Neural progenitor cell (in vitro differentiated cells): ENCODE measurements at regions not wholly inside any gene's neighbourhood (a gene's known extent, or its start where the extent isn't known, plus 50 kb on each side); places are given as distances from the start of the nearest gene placed in this dataset.

ENCODE experiments used
- DNase-seq: peaks from one replicate; pipeline ENCODE4 v3.0.0-alpha.2; 2016; ENCODE audit warnings: low spot score
- H2AFZ ChIP-seq: fragments of 200-600 bp; sonication (generic); replicated peaks from 2 replicates; pipeline ENCODE4 v1.6.1; 2016; ENCODE audit warnings: antibody characterized with exemption
- H3F3A ChIP-seq: fragments of 200-600 bp; sonication (generic); 2 replicates; pipeline ENCODE4 v1.6.1; 2016; ENCODE audit warnings: antibody characterized with exemption, low read depth
- H3K27ac ChIP-seq: fragments of 200-600 bp; sonication (generic); 2 replicates; pipeline ENCODE4 v1.5.1; 2016; ENCODE audit warnings: mild to moderate bottlenecking
- H3K27me3 ChIP-seq: fragments of 200-600 bp; sonication (generic); 2 replicates; pipeline ENCODE4 v1.6.1; 2016; ENCODE audit warnings: mild to moderate bottlenecking, moderate library complexity
- H3K36me3 ChIP-seq: fragments of 200-600 bp; sonication (generic); 2 replicates; pipeline ENCODE4 v1.5.1; 2016
- H3K4me1 ChIP-seq: fragments of 200-600 bp; sonication (generic); 2 replicates; pipeline ENCODE4 v1.6.1; 2016; ENCODE audit warnings: mixed run types
- H3K4me2 ChIP-seq: fragments of 200-600 bp; sonication (generic); 2 replicates; pipeline ENCODE4 v1.6.1; 2016
- H3K4me3 ChIP-seq: fragments of 200-600 bp; sonication (generic); 2 replicates; pipeline ENCODE4 v1.5.1; 2016
- H3K79me2 ChIP-seq: fragments of 200-600 bp; sonication (generic); 2 replicates; pipeline ENCODE4 v1.6.1; 2016; ENCODE audit warnings: low read depth
- H3K9ac ChIP-seq: fragments of 200-600 bp; sonication (generic); 2 replicates; pipeline ENCODE4 v1.6.1; 2016
- H3K9me3 ChIP-seq: fragments of 200-600 bp; sonication (generic); 2 replicates; pipeline ENCODE4 v1.5.1; 2016; ENCODE audit warnings: low read depth
- H4K20me1 ChIP-seq: fragments of 200-600 bp; sonication (generic); 2 replicates; pipeline ENCODE4 v1.6.1; 2016; ENCODE audit warnings: low read depth
- H3K27ac Mint-ChIP-seq: 3 replicates; pipeline ENCODE4 v1.8.0; 2021; ENCODE audit warnings: mixed read lengths
- H3K27me3 Mint-ChIP-seq: 2 replicates; pipeline ENCODE4 v1.8.0; 2022; ENCODE audit warnings: low read depth, mild to moderate bottlenecking, inconsistent platforms, moderate library complexity, mixed read lengths; ENCODE audit not compliant: insufficient read depth
- H3K36me3 Mint-ChIP-seq: 3 replicates; pipeline ENCODE4 v1.8.0; 2021; ENCODE audit warnings: mixed read lengths
- H3K4me1 Mint-ChIP-seq: 3 replicates; pipeline ENCODE4 v1.8.0; 2021; ENCODE audit warnings: mixed read lengths
- H3K4me3 Mint-ChIP-seq: 3 replicates; pipeline ENCODE4 v1.8.0; 2021; ENCODE audit warnings: mild to moderate bottlenecking, moderate library complexity, mixed read lengths
- H3K9me3 Mint-ChIP-seq: 3 replicates; pipeline ENCODE4 v1.8.0; 2020; ENCODE audit warnings: mixed read lengths
- EZH2 ChIP-seq: fragments of 200-600 bp; sonication (generic); IDR thresholded peaks from 2 replicates; pipeline ENCODE4 v1.6.1; 2017; ENCODE audit warnings: antibody characterized with exemption, mild to moderate bottlenecking, moderate library complexity
- EZH2phosphoT487 ChIP-seq: fragments of 200-600 bp; sonication (generic); IDR thresholded peaks from 2 replicates; pipeline ENCODE4 v1.6.1; 2017; ENCODE audit warnings: antibody characterized with exemption
- TF ChIP-seq, protein P1 (sequence below): fragments of 200-600 bp; sonication (generic); IDR thresholded peaks from 2 replicates; pipeline ENCODE4 v1.5.1; 2017; ENCODE audit warnings: antibody characterized with exemption, mild to moderate bottlenecking

GRCh38 chr13:59495936-59496512, 667.7 kb downstream of the DIAPH3 start:
- DNase-seq = no peak
- Histone ChIP-seq H3K27me3 (no peaks in the 10 kb centered on the region), H2AFZ (no peak overlapping the region), H3K36me3 (no peaks in the 10 kb centered on the region), H3K4me1 (peaks cover 3% of the 10 kb centered on the region), H4K20me1 (no peaks in the 10 kb centered on the region), H3K9me3 (no peaks in the 10 kb centered on the region), H3K4me3 (no peak overlapping the region), H3F3A (no peaks in the 10 kb centered on the region), H3K9ac (no peak overlapping the region), H3K79me2 (no peaks in the 10 kb centered on the region), H3K4me2 (no peak overlapping the region), H3K27ac (no peak overlapping the region)
- H3K4me1 Mint-ChIP-seq = peaks cover 23% of the 10 kb centered on the region
- TF ChIP-seq, protein P1, sequence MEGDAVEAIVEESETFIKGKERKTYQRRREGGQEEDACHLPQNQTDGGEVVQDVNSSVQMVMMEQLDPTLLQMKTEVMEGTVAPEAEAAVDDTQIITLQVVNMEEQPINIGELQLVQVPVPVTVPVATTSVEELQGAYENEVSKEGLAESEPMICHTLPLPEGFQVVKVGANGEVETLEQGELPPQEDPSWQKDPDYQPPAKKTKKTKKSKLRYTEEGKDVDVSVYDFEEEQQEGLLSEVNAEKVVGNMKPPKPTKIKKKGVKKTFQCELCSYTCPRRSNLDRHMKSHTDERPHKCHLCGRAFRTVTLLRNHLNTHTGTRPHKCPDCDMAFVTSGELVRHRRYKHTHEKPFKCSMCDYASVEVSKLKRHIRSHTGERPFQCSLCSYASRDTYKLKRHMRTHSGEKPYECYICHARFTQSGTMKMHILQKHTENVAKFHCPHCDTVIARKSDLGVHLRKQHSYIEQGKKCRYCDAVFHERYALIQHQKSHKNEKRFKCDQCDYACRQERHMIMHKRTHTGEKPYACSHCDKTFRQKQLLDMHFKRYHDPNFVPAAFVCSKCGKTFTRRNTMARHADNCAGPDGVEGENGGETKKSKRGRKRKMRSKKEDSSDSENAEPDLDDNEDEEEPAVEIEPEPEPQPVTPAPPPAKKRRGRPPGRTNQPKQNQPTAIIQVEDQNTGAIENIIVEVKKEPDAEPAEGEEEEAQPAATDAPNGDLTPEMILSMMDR = no peak
- TF ChIP-seq EZH2 (no peak), EZH2phosphoT487 (no peak)
- no peaks in the 10 kb centered on the region for H3K36me3 Mint-ChIP-seq
- H3K9me3 Mint-ChIP-seq = no peaks in the 10 kb centered on the region
- H3K27ac Mint-ChIP-seq = no peak overlapping the region
- H3K4me3 Mint-ChIP-seq = no peak overlapping the region
- H3K27me3 Mint-ChIP-seq = peaks cover 8% of the 10 kb centered on the region

GRCh38 chr13:59497621-59498247, 666.0 kb downstream of the DIAPH3 start:
- Histone ChIP-seq H3K4me2 (no peak overlapping the region), H2AFZ (no peak overlapping the region), H3K4me1 (peaks cover 3% of the 10 kb centered on the region), H3K27ac (no peak overlapping the region), H4K20me1 (no peaks in the 10 kb centered on the region), H3K9me3 (no peaks in the 10 kb centered on the region), H3K79me2 (no peaks in the 10 kb centered on the region), H3K27me3 (no peaks in the 10 kb centered on the region), H3K36me3 (no peaks in the 10 kb centered on the region), H3F3A (no peaks in the 10 kb centered on the region), H3K9ac (no peak overlapping the region), H3K4me3 (no peak overlapping the region)
- peaks cover 8% of the 10 kb centered on the region for H3K27me3 Mint-ChIP-seq
- no peaks in the 10 kb centered on the region for H3K36me3 Mint-ChIP-seq
- no peak for TF ChIP-seq EZH2phosphoT487
- TF ChIP-seq, protein P1 = no peak
- TF ChIP-seq EZH2 = no peak
- no peaks in the 10 kb centered on the region for H3K9me3 Mint-ChIP-seq
- peaks cover 23% of the 10 kb centered on the region for H3K4me1 Mint-ChIP-seq
- H3K27ac Mint-ChIP-seq = no peak overlapping the region
- DNase-seq = no peak
- no peak overlapping the region for H3K4me3 Mint-ChIP-seq

DNA sequence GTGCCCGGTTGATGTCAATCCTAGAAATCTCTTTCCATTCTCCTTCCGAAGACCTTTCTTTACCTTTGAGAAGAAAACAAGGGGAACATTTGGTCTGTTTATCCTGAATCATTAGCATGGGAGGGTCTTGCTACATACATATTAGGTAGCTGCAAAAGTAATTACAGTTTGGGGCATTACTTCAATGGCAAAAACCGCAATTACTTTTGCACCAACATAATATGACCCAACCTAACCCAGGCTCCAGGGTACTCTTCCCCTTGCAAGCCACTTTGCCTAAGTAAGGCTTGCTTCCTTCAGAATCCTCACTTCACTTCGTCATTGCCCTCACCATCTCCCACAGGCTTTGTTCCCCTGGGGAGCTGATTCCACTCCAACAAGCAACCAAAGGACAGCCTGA, 662.7 kb downstream of the DIAPH3 start:
- TF ChIP-seq EZH2 (no peak), EZH2phosphoT487 (no peak)
- TF ChIP-seq, protein P1 = no peak
- H3K27me3 Mint-ChIP-seq = peaks cover 4% of the 10 kb centered on the region

More for the DNA sequence above, 662.7 kb downstream of the DIAPH3 start:
- Mint-ChIP-seq H3K4me3 (no peak overlapping the region), H3K4me1 (peaks cover 10% of the 10 kb centered on the region), H3K9me3 (no peaks in the 10 kb centered on the region), H3K36me3 (no peaks in the 10 kb centered on the region), H3K27ac (peak overlapping the region; percentile 68)
- Histone ChIP-seq H3K27me3 (no peaks in the 10 kb centered on the region), H3K9me3 (no peaks in the 10 kb centered on the region), H3K79me2 (no peaks in the 10 kb centered on the region), H3K4me3 (no peak overlapping the region), H3K4me2 (no peak overlapping the region), H3K36me3 (no peaks in the 10 kb centered on the region), H3K9ac (no peak overlapping the region), H3K4me1 (peaks cover 2% of the 10 kb centered on the region), H2AFZ (no peak overlapping the region), H3F3A (no peaks in the 10 kb centered on the region), H4K20me1 (no peaks in the 10 kb centered on the region), H3K27ac (no peak overlapping the region)
- DNase-seq = no peak
